SJCRH30 (cell line): ENCODE measurements at regions not wholly inside any gene's neighbourhood (a gene's known extent, or its start where the extent isn't known, plus 50 kb on each side); places are given as distances from the start of the nearest gene placed in this dataset.
"Not testable (repeated sequence)": the region's sequence is repeated elsewhere in the genome, so short reads cannot be mapped to it uniquely, and the experiment has no call there.

ENCODE experiments used
- DNase-seq, 2 experiments: peaks; one replicate each; pipeline ENCODE4 v3.0.0-alpha.2; 2015 to 2020
- H3K27ac ChIP-seq: fragments of 250-450 bp; sonication (Bioruptor Pico); 2 replicates; pipeline ENCODE4 v1.5.1; 2020; ENCODE audit warnings: mild to moderate bottlenecking, moderate library complexity
- H3K27me3 ChIP-seq: fragments of 250-450 bp; sonication (Bioruptor Pico); 2 replicates; pipeline ENCODE4 v1.5.1; 2020; ENCODE audit warnings: mild to moderate bottlenecking, moderate library complexity
- H3K36me3 ChIP-seq: fragments of 250-450 bp; sonication (Bioruptor Pico); 2 replicates; pipeline ENCODE4 v1.5.1; 2020; ENCODE audit warnings: mild to moderate bottlenecking, moderate library complexity
- H3K4me1 ChIP-seq: fragments of 250-450 bp; sonication (Bioruptor Pico); 2 replicates; pipeline ENCODE4 v1.5.1; 2020; ENCODE audit warnings: mild to moderate bottlenecking, moderate library complexity
- H3K4me3 ChIP-seq: fragments of 250-450 bp; sonication (Bioruptor Pico); 2 replicates; pipeline ENCODE4 v1.5.1; 2020; ENCODE audit warnings: mild to moderate bottlenecking, moderate library complexity
- H3K9me3 ChIP-seq: fragments of 250-450 bp; sonication (Bioruptor Pico); replicated peaks from 2 replicates; pipeline ENCODE4 v1.5.1; 2020; ENCODE audit warnings: mild to moderate bottlenecking, moderate library complexity

GRCh38 chr21:34004013-34004938 is 69.1 kb upstream of the MRPS6 start:
- no peak for DNase-seq
- H3K36me3 ChIP-seq, result no peaks in the 10 kb centered on the region
- no peaks in the 10 kb centered on the region for H3K9me3 ChIP-seq
- no peaks in the 10 kb centered on the region for H3K4me1 ChIP-seq
- no peaks in the 10 kb centered on the region for H3K27me3 ChIP-seq
- H3K4me3 ChIP-seq, result no peak overlapping the region
- H3K27ac ChIP-seq, result no peak overlapping the region

GRCh38 chr21:34003428-34003827 is 70.0 kb upstream of the MRPS6 start:
- no peaks in the 10 kb centered on the region for H3K36me3 ChIP-seq
- H3K4me3 ChIP-seq, result no peak overlapping the region
- no peaks in the 10 kb centered on the region for H3K9me3 ChIP-seq

GRCh38 chr21:34000375-34000774 is 73.0 kb upstream of the MRPS6 start:
- H3K4me3 ChIP-seq, result no peak overlapping the region
- no peak for DNase-seq
- no peaks in the 10 kb centered on the region for H3K4me1 ChIP-seq
- no peaks in the 10 kb centered on the region for H3K9me3 ChIP-seq
- no peaks in the 10 kb centered on the region for H3K36me3 ChIP-seq
- H3K27me3 ChIP-seq, result no peaks in the 10 kb centered on the region
- no peak overlapping the region for H3K27ac ChIP-seq

More at GRCh38 chr21:34003428-34003827, 70.0 kb upstream of the MRPS6 start:
- H3K27ac ChIP-seq, result no peak overlapping the region
- no peak for DNase-seq
- no peaks in the 10 kb centered on the region for H3K27me3 ChIP-seq
- H3K4me1 ChIP-seq, result no peaks in the 10 kb centered on the region

GRCh38 chr21:33998809-33999208 is 74.6 kb upstream of the MRPS6 start:
- Histone ChIP-seq H3K27ac (no peak overlapping the region), H3K4me1 (no peaks in the 10 kb centered on the region), H3K4me3 (no peak overlapping the region), H3K36me3 (no peaks in the 10 kb centered on the region), H3K9me3 (no peaks in the 10 kb centered on the region), H3K27me3 (no peaks in the 10 kb centered on the region)
- no peak for DNase-seq

DNA sequence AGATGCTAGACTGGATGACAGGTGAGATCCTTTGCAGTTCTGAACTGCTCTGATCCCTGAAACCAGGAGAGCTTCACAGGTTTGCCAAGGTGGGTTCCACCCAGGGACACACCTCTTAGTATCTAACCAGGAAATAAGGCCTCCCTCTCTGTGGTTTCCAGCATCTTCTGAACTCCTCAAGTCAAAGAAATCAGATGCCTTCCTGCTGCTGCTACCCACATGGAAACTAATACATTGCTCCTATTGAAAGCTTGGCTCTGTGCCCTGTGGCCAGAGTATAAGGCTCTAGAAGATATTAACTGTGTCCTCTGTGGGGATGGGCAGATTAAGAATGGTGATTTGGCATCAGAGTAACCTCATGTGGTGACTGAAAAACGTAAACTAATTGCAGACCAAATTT is 75.0 kb upstream of the MRPS6 start:
- Histone ChIP-seq H3K27ac (no peak overlapping the region), H3K9me3 (no peaks in the 10 kb centered on the region), H3K4me1 (no peaks in the 10 kb centered on the region), H3K4me3 (no peak overlapping the region), H3K27me3 (no peaks in the 10 kb centered on the region), H3K36me3 (no peaks in the 10 kb centered on the region)
- DNase-seq, result no peak

DNA sequence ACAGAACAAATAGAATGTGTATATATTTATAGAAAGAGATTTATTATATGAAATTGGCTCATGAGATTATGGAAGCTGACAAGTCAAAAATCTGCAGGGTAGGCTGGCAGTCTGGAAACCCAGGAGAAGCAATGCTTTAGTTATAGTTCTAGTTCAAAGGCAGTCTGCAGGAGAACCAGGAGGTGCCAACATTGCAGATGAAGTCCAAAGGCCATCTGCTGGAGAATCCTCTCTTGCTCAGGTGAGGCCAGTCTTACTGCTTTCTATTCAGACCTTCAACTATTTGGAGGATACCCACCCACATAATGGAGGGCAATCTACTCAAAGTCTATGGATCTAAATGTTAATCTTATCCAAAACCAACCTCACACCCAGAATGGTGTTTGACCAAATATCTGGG is 75.9 kb upstream of the MRPS6 start:
- DNase-seq, result no peak
- H3K27ac ChIP-seq, result no peak overlapping the region
- no peaks in the 10 kb centered on the region for H3K27me3 ChIP-seq
- no peaks in the 10 kb centered on the region for H3K36me3 ChIP-seq
- no peak overlapping the region for H3K4me3 ChIP-seq
- H3K9me3 ChIP-seq, result 0 out of 2 replicates have a peak, but pooled peaks cover 2% of the 10 kb centered on the region
- H3K4me1 ChIP-seq, result no peaks in the 10 kb centered on the region

DNA sequence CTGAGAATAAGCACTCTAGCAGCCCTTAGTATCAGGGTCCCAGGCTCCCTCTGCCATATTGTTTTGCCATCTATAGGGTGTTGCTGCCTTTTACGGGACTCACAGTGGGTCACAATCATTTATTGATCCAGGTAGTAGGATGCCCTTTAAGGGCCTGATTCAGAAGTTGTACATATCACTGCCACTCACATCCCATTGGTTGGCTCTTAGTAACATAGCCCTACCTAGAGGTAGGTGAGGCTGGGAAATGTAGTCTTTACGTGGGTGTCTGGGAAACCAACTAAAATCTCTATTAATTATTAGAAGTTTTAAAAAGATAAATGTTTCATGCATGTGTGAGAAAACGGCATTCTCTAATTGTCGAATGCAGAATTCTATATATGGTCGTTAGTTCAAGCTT is 78.8 kb upstream of the ATP5PO start:
- no peak for DNase-seq
- H3K27ac ChIP-seq, result no peak overlapping the region
- no peaks in the 10 kb centered on the region for H3K4me1 ChIP-seq
- H3K9me3 ChIP-seq, result 0 out of 2 replicates have a peak, but pooled peaks cover 5% of the 10 kb centered on the region
- H3K27me3 ChIP-seq, result no peaks in the 10 kb centered on the region
- H3K36me3 ChIP-seq, result no peaks in the 10 kb centered on the region
- H3K4me3 ChIP-seq, result no peak overlapping the region

- Histone ChIP-seq H3K36me3 (no peaks in the 10 kb centered on the region), H3K4me1 (no peaks in the 10 kb centered on the region), H3K9me3 (0 out of 2 replicates have a peak, but pooled peaks cover 5% of the 10 kb centered on the region), H3K27me3 (no peaks in the 10 kb centered on the region), H3K27ac (no peak overlapping the region), H3K4me3 (no peak overlapping the region)
- DNase-seq, result no peak
Observed at GRCh38 chr21:33993286-33994231, 78.0 kb upstream of the ATP5PO start.

- H3K4me3 ChIP-seq, H3K36me3 ChIP-seq, H3K27ac ChIP-seq, H3K4me1 ChIP-seq, H3K27me3 ChIP-seq, H3K9me3 ChIP-seq, DNase-seq: not testable (repeated sequence)
Observed at GRCh38 chr21:33992412-33992811, 76.8 kb upstream of the ATP5PO start.

- no peak overlapping the region for H3K4me3 ChIP-seq
- no peaks in the 10 kb centered on the region for H3K4me1 ChIP-seq
- 0 out of 2 replicates have a peak, but pooled peaks cover 5% of the 10 kb centered on the region for H3K9me3 ChIP-seq
- no peaks in the 10 kb centered on the region for H3K36me3 ChIP-seq
- H3K27ac ChIP-seq, result no peak overlapping the region
- DNase-seq, result no peak
- no peaks in the 10 kb centered on the region for H3K27me3 ChIP-seq
Observed at GRCh38 chr21:33991133-33991532, 75.5 kb upstream of the ATP5PO start.

DNA sequence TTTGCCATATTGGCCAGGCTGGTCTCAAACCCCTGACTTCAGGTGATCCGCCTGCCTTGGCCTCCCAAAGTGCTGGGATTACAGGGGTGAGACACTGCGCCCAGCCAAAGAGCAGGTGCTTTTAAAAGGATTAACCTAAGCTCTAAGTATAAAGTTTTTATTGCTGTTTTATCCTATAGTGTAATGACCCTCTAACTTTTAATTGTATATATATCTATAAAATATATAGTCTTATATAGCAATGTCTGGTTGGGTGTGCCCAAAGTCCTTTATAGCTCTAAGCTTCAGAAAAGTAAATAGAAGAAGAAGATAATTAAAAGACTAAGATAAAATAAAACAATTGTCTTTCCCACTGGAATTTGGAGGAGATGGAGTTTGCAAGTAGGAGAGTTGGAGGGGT is 73.8 kb upstream of the ATP5PO start:
- no peak overlapping the region for H3K4me3 ChIP-seq
- no peaks in the 10 kb centered on the region for H3K36me3 ChIP-seq

GRCh38 chr21:33988237-33989017 is 72.8 kb upstream of the ATP5PO start:
- Histone ChIP-seq H3K27me3 (no peaks in the 10 kb centered on the region), H3K4me3 (no peak overlapping the region), H3K36me3 (no peaks in the 10 kb centered on the region), H3K9me3 (0 out of 2 replicates have a peak, but pooled peaks cover 5% of the 10 kb centered on the region), H3K4me1 (peaks cover 3% of the 10 kb centered on the region; the same call in 1 of the 2 replicates), H3K27ac (no peak overlapping the region)
- peak in 1 of 2 experiments; percentile 18 for DNase-seq

More for the DNA sequence above, 73.8 kb upstream of the ATP5PO start:
- H3K4me1 ChIP-seq, result peaks cover 3% of the 10 kb centered on the region; the same call in 1 of the 2 replicates
- H3K9me3 ChIP-seq, result 0 out of 2 replicates have a peak, but pooled peaks cover 5% of the 10 kb centered on the region
- no peak for DNase-seq
- H3K27ac ChIP-seq, result no peak overlapping the region
- H3K27me3 ChIP-seq, result no peaks in the 10 kb centered on the region

DNA sequence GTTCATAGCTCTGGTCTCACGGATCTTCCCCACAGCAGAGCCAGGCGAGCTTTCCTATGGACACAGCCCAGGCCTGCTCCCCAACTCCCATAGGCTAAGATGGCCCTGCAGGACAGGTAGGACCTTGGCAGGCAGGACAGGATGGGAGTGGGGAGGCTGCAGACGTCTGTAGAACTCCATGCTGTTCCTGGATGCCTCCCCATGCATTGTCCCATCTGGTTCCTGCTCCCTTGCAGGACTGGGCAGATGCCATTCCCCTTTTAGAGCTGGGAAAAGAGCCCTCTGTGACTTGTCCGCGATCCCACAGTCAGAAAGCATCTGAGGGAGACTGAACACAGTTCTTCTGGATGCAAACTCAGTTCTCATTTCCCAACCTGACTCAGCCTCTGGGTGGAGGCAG is 71.9 kb upstream of the ATP5PO start:
- H3K27me3 ChIP-seq, result no peaks in the 10 kb centered on the region
- H3K9me3 ChIP-seq, result 0 out of 2 replicates have a peak, but pooled peaks cover 3% of the 10 kb centered on the region
- H3K4me3 ChIP-seq, result no peak overlapping the region
- no peak overlapping the region for H3K27ac ChIP-seq
- no peaks in the 10 kb centered on the region for H3K36me3 ChIP-seq
- peaks cover 3% of the 10 kb centered on the region; the same call in 1 of the 2 replicates for H3K4me1 ChIP-seq
- DNase-seq, result no peak
